GM13976 (cell line): ENCODE measurements at regions not wholly inside any gene's neighbourhood (a gene's known extent, or its start where the extent isn't known, plus 50 kb on each side); places are given as distances from the start of the nearest gene placed in this dataset.
"Not testable (repeated sequence)": the region's sequence is repeated elsewhere in the genome, so short reads cannot be mapped to it uniquely, and the experiment has no call there.

Experiments
- DNase-seq: peaks from one replicate; pipeline ENCODE4 v3.0.0; 2012; ENCODE audit warnings: low spot score
- CTCF ChIP-seq: IDR thresholded peaks from 2 replicates; pipeline ENCODE4 v1.5.1; 2012; ENCODE audit warnings: borderline replicate concordance, mild to moderate bottlenecking; ENCODE audit not compliant: insufficient read depth; ENCODE audit errors: extremely low read depth, missing control alignments, control extremely low read depth
- in situ Hi-C: fragments of 300-500 bp; cut with MboI; formaldehyde crosslinking; loops from one replicate; pipeline ENCODE4 v1.12.0; 2022; ENCODE audit warnings: low sequenced_read_pairs, mixed read lengths, inconsistent platforms; ENCODE audit not compliant: unreplicated experiment

- in situ Hi-C loops, result no loop called here
- no peak for TF ChIP-seq CTCF
- DNase-seq, result no peak
These were observed 802.1 kb upstream of the SLC39A10 start for GRCh38 chr2:194854941-194855340.

GRCh38 chr2:194842871-194843270 is 814.2 kb upstream of the SLC39A10 start:
- in situ Hi-C loops, result no loop called here
- no peak for DNase-seq
- no peak for TF ChIP-seq CTCF

DNA sequence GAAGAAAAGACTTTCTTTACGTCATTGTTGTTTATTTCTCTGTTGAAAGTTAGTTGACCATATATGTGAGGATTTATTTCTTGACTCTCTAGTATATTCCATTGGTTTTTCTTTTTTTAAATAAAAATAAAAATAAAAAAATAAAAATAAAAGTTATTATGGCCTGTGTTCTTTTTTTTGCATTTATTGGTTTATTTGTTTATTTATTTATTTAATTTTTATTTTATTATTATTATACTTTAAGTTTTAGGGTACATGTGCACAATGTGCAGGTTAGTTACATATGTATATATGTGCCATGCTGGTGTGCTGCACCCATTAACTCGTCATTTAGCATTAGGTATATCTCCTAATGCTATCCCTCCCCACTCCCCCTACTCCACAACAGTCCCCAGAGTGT is 822.7 kb upstream of the SLC39A10 start:
- in situ Hi-C loops, DNase-seq: not testable (repeated sequence)

- no peak for DNase-seq
- no peak for TF ChIP-seq CTCF
- in situ Hi-C loops, result no loop called here
These were observed 830.8 kb upstream of the SLC39A10 start for GRCh38 chr2:194826241-194826640.

DNA sequence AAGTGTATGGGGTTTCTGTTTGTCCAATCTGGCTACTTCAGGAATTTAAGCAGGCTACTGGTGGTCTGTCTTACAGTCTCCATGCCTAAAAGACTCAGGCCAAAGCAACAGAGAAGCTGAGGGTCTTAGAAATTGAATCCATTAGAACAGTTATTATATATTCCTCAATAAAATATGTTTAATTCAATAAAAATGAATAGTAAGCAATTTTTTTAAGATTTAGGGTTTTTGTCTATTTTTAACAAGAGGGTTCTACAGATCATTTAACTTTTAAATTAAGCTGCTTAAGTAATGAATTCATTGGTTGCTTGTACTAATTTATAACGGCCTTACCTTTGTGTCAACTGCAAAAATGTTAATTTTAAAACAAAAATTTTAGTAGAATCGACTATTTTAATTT is 832.6 kb upstream of the SLC39A10 start:
- no peak for TF ChIP-seq CTCF
- no peak for DNase-seq
- in situ Hi-C loops, result no loop called here

- in situ Hi-C loops, result no loop called here
- no peak for TF ChIP-seq CTCF
- no peak for DNase-seq
These were observed 834.4 kb upstream of the SLC39A10 start for GRCh38 chr2:194822657-194823056.

- no peak for DNase-seq
- in situ Hi-C loops, result no loop called here
- no peak for TF ChIP-seq CTCF
These were observed 834.9 kb upstream of the SLC39A10 start for GRCh38 chr2:194822097-194822496.
